HK-2 (cell line): ENCODE measurements at regions not wholly inside any gene's neighbourhood (a gene's known extent, or its start where the extent isn't known, plus 50 kb on each side); places are given as distances from the start of the nearest gene placed in this dataset.
"Not testable (repeated sequence)": the region's sequence is repeated elsewhere in the genome, so short reads cannot be mapped to it uniquely, and the experiment has no call there.

ENCODE experiments used
- DNase-seq: peaks from one replicate; pipeline ENCODE4 v3.0.0-alpha.2; 2018; ENCODE audit not compliant: unreplicated experiment

DNA sequence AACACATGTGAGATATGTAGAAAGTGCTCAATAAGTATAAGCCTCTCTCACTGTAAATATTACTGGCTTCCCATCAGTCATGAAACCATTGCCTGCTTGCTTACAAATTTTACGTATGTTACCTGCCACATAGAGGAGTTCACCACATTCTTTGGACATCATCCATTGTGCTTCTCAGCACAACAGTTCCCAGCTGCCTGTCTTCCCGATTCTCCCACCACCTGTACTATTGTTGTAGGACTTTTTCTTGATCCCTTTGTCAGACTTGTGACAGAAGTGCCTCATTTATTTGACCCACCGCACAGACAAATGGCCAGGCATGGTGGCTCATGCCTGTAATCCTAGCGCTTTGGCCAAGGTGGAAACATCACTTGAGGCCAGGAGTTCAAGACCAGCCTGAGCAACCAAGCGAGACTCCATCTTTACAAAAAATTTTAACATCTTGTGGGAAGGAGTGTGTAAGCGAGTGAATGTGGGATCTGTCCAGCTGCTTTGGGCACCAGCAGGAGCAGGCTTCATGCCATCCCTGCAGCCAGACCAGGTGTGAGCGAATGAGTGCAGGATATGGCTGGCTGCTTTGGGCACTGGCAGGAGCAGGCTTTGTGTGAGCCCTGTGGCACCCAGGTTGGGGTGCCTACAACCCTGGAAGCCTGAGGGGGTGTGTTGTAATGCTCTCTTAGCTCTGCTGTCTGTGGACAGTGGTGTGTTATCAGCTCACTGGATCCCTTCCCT lies 139.9 kb upstream of the ELL2 start:
- no peak for DNase-seq

DNA sequence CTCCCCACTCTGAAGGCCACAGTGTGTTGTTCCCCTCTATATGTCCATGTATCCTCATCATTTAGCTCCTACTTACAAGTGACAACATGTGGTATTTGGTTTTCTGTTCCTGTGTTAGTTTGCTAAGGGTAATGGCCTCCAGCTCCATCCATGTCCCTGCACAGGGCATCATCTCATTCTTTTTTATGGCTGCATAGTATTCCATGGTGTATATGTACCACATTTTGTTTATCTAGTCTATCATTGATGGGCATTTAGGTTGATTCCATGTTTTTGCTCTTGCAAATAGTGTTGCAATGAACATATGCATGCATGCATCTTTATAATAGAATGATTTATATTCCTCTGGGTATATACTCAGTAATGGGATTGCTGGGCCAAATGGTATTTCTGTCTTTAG lies 135.8 kb upstream of the ELL2 start:
- not testable (repeated sequence) for DNase-seq

DNA sequence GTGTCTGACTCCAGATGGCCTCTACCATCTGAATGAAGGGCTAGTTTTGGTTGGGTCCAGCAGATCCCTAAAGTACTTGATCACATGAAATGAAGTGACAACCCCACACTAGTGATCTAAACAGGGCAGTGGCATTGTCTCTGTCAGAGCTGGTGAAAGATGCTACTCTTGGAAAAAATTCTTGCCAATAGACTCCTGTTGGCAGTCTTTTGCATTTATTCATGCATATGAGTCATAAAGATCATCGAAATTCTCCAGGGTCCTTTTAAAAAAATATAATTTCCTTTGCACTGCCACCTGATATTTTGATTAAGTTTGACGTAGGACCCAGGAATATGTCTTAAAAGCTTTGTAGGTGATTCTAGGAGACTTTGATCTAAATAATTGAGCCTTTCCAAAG lies 135.1 kb upstream of the ELL2 start:
- no peak for DNase-seq

DNA sequence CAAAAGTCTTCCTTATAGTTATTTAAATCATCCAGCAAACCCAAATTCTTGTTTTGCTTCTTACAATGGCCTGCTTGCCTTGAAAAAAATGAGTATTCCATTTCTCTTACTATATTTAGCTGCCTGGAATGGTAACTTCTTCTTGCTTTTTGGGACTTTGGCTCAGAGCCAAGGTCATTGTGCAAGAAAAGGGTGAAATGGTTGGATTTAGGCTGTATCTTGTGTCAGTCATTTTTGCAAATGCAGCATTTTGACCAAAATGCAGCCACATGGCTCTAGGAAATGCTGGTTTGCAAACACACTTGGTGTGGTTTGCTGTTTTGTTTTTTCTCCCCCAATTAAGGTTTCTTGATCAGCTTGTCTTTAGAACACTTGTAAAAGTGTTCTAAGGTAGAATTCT lies 133.3 kb upstream of the ELL2 start:
- DNase-seq, result no peak

DNA sequence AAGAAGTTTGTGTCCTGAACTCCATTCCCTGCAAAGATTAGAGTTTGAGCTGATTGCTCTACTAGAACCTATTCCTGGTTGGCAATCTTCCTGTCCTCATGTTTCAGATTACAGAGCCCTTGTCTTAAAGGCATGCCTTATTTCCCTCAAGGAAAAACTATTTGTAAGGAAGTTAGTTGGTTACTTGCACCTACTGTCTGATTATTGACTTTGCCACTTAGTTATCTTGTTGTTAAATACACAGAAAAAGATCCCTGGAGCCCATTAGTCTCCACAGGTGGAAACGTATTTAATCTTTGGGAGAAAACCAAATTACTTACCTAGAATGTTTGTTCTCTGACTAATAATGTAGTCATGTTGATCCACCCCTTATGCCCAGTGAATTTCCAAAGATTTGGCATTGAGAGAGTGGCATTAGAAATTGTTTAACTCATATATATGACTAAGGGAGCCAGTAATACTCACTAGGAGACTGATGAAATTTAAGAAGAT lies 132.3 kb upstream of the ELL2 start:
- DNase-seq, result no peak

DNA sequence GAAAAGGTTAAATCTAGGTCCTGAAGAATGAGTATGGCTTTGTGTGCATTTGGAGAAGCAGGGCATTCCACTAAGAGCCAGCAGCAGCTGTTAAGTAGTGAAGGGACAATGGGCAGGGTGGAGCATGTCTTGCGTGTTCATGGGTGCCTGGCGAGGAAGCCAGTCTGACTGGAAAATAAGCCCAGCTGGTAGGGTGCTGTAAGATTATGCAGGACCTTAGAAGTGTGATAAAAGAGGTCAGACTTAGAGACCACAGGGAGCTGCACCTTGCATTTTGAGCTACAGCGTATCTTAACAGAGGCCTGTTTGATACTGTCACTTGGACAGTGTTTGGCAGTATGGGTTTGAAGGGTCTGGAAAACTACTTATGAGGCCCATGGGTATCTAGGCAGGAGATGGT lies 131.7 kb upstream of the ELL2 start:
- DNase-seq, result no peak

DNA sequence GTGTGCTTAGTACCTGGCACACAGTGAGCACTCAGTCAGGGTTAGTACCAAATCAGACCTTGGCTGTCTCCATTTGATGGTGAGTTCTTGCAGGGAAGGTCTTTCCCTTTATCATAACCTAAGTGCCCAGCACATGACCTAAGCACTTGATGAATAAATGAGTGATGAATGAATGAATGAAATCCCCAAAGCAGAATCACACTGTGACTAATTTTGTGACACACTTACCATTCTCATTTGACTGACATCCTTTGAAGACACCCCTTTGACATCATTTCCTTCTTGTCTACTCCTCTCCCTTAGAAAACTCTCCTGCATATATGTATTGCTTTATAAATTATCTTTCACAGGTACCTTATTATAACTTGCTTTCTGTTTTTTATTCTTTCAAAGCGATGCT lies 130.2 kb upstream of the ELL2 start:
- DNase-seq, result no peak

DNA sequence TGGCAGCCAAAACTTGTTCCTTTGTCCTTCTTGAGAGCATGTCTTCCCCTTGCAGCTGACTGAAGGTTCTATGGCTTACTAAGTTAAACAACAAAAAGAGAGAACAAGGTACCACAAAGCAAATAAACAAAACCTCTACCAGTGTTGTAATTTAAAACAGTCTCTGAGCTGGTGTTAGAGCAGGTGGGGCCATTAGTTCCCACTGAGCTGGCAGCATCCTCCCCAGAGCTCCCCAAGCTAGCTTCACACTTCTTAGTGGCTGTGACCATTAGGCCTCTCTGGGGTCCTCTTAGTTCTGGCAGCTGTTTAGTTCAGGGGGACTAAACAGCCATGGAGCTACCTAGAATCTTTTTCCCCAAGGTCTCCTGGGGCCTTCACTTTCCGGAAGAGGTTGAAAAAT lies 128.6 kb upstream of the ELL2 start:
- no peak for DNase-seq

DNA sequence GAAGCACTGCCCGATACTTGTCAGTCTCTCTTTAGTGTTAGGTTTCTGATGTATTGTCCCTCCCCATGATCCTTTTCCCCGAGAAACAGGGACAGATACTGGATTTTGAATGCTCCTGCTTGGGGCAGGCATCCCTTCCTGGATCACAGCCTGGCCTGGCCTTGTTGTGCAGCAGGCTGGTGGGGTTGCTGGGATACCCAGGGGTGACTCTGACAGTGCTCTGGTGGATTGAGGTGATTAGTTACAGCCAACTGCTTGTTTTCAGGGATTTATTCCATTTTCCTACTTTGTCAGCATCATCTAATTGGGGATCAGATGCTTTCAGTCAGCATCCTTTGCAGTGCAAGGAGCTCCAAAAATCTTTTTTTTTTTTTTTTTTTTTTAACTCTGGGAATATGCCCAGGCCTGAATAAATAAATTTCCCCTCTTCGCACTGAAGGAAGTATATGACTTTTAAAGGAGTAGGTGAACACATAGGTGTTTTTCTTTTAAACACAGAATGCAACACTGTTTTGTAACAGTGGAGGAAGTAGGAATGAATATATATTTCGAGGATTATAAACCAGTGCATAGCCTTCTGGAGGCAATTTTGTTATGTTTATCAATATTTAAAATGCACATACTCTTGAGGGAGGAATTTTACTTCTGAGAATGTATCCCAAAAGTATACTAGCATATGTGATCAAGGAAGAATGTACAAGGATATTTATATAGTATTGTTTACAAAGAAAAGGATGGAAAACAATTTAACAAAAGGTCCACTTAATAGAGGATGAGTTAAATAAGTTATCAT lies 127.3 kb upstream of the ELL2 start:
- DNase-seq, result no peak

DNA sequence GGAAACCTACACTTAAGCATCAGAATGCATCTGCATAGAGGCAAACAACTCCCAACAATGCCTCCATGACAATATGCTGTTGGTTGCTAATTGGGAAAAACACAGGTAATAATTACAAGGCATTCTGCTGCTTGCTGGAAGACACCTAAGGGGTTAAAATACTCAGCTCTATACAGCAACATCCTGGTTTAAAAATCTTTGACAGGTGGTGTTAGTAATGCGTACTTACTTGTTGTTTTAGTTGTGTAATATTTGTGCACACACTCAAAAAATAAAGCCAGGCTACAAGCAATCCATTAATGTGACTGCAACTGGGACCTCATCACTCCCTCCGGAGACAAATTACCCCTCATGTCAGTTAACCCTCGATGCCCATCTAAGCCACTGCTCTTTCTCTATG lies 126.3 kb upstream of the ELL2 start:
- no peak for DNase-seq

DNA sequence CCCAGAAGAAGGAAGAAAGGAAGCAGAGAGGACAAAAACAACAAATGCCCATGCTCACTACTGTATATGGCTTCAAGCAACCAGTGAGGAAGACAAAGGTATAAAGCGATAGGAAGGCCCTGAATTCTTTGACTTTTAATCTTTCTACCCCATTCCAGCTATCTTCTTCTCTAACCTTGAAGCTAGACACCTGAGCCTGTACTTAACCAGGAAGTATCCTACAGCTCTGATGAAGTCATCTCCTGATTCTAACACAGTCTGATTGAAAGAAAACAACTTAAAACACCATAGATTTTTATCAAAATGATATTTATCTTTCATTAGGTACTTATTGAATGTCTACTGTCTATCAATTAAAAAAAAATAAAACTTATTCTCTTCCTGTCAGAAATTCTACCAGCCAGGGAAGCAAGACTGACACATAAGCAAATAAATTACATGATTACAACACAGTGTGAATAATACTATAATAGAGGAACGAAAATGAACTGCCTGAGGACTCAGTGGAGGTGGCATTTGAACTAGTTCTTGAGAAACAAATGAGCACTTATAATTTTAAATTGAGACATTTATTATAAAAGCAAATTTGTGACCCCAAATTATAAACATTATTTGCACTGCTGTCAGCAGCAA lies 123.3 kb upstream of the ELL2 start:
- DNase-seq, result no peak

DNA sequence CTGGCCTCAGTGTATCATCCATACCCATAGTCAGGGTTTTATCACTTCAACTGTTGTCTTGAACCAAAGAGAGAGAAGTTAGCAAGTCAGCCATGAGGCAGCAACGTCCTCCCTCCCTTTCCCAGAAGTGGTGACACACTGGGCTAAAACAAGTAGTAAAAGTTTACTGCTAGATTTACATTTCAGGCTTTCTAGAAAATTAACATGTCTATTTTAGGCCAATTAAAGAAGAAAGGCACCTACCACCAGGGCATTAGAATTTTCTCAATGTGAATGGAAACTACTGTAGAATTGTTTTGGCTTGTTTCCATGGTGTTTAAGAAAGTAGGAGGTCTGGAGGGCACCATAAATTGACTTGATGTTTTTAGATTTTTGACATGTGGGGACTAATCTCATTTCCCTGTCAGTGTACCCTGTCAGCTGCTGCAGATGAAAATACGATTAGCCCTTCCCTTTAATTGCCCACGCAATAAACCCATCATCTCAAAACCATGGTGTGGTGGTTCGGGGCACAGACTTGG lies 121.8 kb upstream of the ELL2 start:
- DNase-seq, result no peak

DNA sequence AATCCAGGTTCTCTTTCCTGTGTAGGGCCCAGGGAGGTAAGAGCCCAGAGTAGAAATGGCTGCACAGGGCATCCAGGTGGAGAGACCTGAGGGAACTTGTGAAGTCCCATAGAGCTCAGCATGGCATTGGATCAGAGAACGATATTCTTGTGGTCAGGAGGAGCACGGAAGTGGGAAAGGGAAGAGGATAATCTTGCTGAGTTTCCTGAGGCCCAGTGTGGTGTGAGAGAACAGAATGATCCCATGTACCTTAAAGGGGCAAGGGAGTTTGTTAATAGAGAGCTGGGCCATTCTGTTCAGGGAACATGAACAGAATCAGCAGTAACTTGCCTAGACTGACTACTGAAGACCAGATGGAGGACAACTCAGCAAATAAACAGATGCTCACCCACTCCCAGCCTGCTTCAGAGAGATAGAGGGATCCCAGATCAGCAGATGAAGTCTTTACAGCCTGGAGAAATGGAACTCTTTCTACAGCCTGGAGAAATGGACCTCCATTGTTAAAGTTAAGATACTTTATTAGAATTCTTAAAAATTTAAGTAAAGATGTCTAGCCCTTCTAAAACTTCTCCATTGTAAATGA lies 119.7 kb upstream of the ELL2 start:
- no peak for DNase-seq

DNA sequence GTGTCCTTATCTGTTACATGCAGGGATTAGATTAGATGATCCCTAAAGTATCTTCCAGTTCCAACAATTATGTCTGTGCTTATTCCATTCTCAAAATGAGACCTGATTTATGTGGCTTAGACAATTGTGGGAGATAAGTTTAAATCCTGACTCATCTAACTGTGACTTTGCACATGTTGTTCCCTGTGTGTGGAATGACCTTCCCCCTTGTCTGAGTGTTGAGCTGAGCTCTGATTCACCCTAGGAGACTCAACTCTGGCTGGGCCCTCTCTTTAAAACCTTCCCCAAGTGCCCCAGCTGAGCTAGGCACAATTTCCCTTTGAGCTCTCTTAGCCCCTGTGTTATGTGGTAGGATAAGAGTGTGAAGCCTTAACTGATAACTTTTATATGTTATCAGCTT lies 118.9 kb upstream of the ELL2 start:
- no peak for DNase-seq

DNA sequence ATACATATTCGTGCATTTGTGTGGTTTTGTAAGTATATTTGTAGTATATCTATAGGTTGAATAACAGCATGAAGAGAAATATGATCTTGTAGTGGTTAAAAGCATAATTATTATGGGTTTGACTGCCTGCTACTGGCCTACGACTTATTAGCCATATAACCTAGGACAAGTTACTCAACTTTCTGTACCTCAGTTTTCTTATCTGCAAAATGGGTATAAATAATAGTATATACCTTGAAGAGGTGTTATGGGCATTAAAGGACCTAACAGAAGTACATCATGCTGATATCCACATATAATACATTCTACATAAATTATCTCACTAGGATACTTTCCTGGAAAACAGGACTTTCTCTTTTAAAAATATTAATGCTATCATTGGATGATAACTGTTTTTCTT lies 118.3 kb upstream of the ELL2 start:
- no peak for DNase-seq

DNA sequence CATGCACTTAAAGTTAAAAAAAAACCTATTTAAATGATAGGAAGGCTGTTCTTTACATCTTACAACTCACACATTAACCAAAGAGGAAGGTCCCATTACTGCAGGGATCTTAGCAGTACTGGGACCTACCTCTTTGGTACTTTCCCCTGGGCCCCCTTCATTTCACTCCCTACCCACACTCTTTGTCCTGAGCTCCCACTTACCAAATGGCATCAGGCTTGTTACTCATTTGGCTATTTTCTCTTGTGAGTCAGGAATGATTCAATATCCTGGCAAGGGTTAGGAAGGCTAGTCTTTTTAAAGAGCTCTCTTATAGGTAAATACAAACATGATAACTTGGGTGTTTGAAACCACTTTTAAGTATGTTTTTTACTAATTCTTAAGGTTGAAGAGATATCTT lies 117.4 kb upstream of the ELL2 start:
- peak; percentile 36 for DNase-seq

DNA sequence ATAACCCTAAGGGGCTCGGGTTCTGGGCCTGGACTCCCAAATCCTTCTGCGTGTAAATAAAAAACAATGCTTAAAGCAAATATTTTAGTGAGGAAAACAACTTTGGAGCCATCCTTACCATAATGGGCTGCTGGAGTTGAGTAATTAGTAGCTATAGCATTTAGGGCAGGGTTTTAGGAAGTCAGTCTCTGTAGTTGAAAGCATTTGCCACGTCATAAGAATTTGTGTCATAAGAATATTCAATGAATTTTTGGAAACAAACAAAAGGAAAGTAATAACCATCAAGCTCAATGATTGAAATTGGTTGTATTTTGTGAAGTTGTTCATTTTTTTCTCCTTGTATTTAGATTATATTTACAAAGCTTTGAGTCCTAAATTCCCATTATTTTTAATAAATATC lies 114.8 kb upstream of the ELL2 start:
- no peak for DNase-seq

DNA sequence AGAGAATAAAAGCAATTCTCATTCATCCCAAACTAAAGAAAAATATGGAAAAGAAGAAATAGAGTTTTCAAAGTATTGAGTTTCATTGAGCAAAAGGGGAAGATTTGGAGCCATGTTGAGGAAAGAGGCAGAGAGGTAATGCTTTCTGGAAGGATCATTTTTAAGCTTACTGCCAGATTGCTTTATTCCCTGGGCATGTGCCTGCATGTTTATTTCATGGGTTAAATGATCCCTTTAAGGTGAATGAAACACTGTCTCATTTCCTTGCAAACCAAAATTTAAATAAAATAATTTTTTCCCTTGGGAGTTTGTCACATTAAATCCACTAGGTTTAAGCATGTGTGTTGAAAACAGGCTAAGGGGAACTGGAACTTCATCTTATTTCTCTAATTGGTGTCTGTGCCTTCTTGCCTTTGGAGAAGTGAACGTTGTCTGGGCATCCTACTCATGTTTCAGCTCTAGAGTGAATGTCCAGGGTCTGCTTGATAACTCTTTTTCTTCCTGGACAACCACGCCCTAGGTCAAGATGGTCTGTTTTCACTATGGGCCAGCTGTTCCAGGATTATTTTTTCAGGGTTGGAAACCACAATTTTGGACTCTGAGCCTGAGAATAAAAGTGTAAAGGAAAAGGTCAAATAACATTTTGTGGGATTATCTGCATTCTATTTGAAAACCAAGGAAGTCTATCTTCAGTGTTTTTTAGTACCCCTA lies 114.1 kb upstream of the ELL2 start:
- no peak for DNase-seq

DNA sequence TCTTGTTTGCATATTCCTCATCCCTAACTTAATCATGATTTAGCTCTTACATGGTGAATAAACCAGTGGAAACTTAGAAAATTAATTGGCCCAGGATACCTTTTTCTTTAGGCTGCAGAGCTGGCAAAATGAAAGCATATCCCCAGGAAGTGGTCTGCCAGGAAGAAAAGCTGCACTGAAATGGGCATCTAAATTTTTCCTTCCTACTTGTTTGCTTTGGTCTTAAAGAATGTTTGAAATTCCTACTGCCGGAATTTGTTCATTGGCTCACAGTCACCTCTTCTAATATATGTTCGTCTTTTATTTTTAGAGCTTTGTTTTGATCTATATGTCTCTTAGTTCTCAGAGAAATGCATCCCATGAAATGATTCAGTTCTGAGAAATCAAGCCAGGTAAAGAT lies 113.2 kb upstream of the ELL2 start:
- DNase-seq, result no peak

DNA sequence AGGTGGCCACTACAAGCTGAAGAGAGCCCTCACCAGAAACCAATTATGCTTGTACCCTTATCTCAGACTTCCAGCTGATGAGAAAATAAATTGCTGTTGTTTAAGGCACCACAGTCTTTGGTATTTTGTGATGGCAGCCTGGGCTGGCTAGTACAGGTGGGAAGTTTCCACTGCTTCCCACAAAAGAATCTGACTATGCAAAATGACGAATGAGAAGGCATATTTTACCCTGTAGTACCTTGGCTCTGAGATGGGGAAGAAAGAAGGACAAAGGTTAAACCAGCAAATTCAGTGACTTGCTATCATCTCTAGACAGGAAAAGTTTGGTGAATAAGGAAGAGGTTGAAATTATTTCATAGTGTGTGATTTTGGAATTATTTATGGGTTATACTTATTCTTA lies 112.8 kb upstream of the ELL2 start:
- DNase-seq, result no peak

DNA sequence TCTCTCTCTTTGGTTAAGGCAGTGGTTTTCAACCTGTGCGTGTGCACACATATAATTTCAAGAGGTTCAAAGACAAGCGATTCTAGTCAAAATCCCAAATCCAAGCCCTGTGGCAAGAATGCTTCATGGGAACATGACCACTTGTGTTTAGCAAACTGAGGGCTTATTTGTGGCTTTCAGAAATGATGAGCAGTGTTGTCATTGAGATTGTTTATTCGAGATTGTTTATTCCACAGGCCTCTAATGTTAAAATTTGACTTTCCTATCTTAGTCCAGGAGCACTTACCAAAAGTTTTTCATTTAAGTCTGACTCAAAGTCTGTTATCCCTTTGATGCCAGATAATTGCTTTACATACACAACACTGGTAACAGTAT lies 111.1 kb upstream of the ELL2 start:
- DNase-seq, result no peak
